GM06990 (cell line): ENCODE measurements at regions not wholly inside any gene's neighbourhood (a gene's known extent, or its start where the extent isn't known, plus 50 kb on each side); places are given as distances from the start of the nearest gene placed in this dataset.

Experiments used
- DNase-seq: peaks from one replicate; pipeline ENCODE4 v3.0.0-alpha.2; 2011; ENCODE audit not compliant: insufficient read length; ENCODE audit errors: extremely low read depth
- H3K27me3 ChIP-seq: replicated peaks from 2 replicates; pipeline ENCODE4 v1.6.0; 2011; ENCODE audit warnings: low read length; ENCODE audit not compliant: control insufficient read depth, insufficient read depth
- H3K36me3 ChIP-seq: 2 replicates; pipeline ENCODE4 v1.5.1; 2011; ENCODE audit warnings: low read length; ENCODE audit not compliant: control insufficient read depth, insufficient read depth
- H3K4me3 ChIP-seq: replicated peaks from 2 replicates; pipeline ENCODE4 v1.5.1; 2011; ENCODE audit warnings: low read depth, mild to moderate bottlenecking, control low read depth, low read length
- CTCF ChIP-seq: IDR thresholded peaks from 2 replicates; pipeline ENCODE4 v1.5.1; 2011; ENCODE audit warnings: low read length, control low read depth, mild to moderate bottlenecking, inconsistent platforms; ENCODE audit not compliant: insufficient read depth, poor library complexity, severe bottlenecking

- TF ChIP-seq CTCF: no peak
- H3K27me3 ChIP-seq: no peaks in the 10 kb centered on the region
Measured at GRCh38 chr5:68080282-68081050, 135.1 kb upstream of the PIK3R1 start.

GRCh38 chr5:68077349-68077894, 138.1 kb upstream of the PIK3R1 start:
- no peak for TF ChIP-seq CTCF
- Histone ChIP-seq H3K4me3 (no peak overlapping the region), H3K36me3 (no peaks in the 10 kb centered on the region), H3K27me3 (no peaks in the 10 kb centered on the region)
- DNase-seq: no peak

More at GRCh38 chr5:68080282-68081050, 135.1 kb upstream of the PIK3R1 start:
- DNase-seq: no peak
- Histone ChIP-seq H3K36me3 (no peaks in the 10 kb centered on the region), H3K4me3 (no peak overlapping the region)

GRCh38 chr5:68074633-68075032, 140.9 kb upstream of the PIK3R1 start:
- no peak for DNase-seq
- Histone ChIP-seq H3K36me3 (no peaks in the 10 kb centered on the region), H3K4me3 (no peak overlapping the region), H3K27me3 (no peaks in the 10 kb centered on the region)
- no peak for TF ChIP-seq CTCF

GRCh38 chr5:68074048-68074632, 141.4 kb upstream of the PIK3R1 start:
- no peaks in the 10 kb centered on the region for H3K27me3 ChIP-seq
- no peak for TF ChIP-seq CTCF
- no peak overlapping the region for H3K4me3 ChIP-seq
- no peak for DNase-seq
- no peaks in the 10 kb centered on the region for H3K36me3 ChIP-seq

- no peak for DNase-seq
- Histone ChIP-seq H3K36me3 (no peaks in the 10 kb centered on the region), H3K27me3 (no peaks in the 10 kb centered on the region), H3K4me3 (no peak overlapping the region)
- no peak for TF ChIP-seq CTCF
Measured at GRCh38 chr5:68071736-68072135, 143.8 kb upstream of the PIK3R1 start.
